ENCODE measurements at regions not wholly inside any gene's neighbourhood (a gene's known extent, or its start where the extent isn't known, plus 50 kb on each side); places are given as distances from the start of the nearest gene placed in this dataset.

DNA sequence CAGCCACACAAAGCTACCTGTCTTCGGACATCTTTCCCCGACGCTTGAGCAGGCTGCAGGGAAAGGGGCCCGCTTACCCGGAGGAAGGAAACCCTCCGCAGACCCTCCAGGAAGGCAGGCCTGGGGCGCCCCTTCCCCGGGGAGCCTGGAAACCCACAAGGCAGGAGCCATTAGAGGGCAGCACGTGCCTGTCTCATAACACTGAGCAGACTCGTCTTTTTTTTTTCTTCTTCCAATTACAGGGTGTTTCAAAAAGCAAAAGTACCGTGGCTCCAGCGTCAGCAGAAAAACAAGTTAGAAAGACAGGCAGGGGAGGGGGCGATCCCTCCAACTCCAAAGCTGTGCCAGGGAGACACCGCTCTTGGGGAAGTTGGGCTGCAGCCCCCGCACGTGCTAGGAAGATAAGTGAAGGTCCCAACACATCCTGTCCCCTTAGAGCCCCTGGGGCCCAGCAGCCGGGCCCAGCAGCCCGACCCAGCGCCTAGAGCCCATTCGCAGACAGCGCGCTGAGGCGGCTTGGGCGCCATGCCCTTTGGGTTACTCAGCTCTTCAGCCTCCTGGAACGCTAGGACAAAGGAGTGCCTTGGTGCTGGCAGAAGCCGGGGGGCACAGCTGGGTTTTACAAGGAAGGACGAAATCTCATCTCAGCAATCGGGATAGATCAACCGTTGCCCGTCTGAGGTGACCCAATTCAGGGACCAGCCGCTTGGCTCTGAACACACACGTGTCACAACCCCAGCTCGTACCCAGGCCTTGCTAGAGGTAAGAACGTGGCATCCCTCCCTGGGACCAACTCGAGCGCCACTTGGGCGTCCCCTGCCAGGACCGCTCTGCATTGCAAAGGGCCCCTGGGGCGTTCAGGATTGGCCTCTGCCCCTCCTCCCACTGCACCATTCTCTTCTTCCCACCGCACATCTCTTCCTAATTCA is 136.3 kb downstream of the LY86 start:
- DNase-seq (ENCODE audit: extremely low read depth in 1 of 4, low spot score in 3 of 4) (peak; percentile 60 to 82 (median 71)), ATAC-seq (peak; percentile 90), FAIRE-seq (peak; percentile 71)
- no peaks in the 10 kb centered on the region for H4K20me1 ChIP-seq (replicated peaks; ENCODE audit: control insufficient read depth, insufficient read depth, low read length)
- H2AFZ ChIP-seq (ENCODE audit: low read depth, low read length), result peak overlapping the region; percentile 93
- no peaks in the 10 kb centered on the region for H3K9me1 ChIP-seq (ENCODE audit: control insufficient read depth, insufficient read depth, low read length)
- intact Hi-C loops (cut with micrococcal nuclease) (loop anchor here (1.0 to 2.0 kb wide), 2 partner anchors 49 to 518 kb away; no protein-coding TSS in a partner anchor), in situ Hi-C loops (cut with MboI) (loop anchor here (10.0 kb wide), 1 partner anchor 890 kb away; no protein-coding TSS in a partner anchor)
- H3K4me1 ChIP-seq (replicated peaks in 1 of 2; ENCODE audit: control insufficient read depth in 2 of 2, insufficient read depth in 2 of 2, low read length in 2 of 2), result peaks cover 10 to 23% of the 10 kb centered on the region in 2 experiments; a peak in 4 of 5 replicates
- POLR2A ChIA-PET, result interaction anchor here (0.6 to 1.4 kb wide), 3 partner anchors 12 to 24 kb away, joined by 3 to 4 read pairs (median 3); no protein-coding TSS in a partner anchor
- no peaks in the 10 kb centered on the region for H3K36me3 ChIP-seq (ENCODE audit: control insufficient read depth, insufficient read depth, low read length)
- no peaks in the 10 kb centered on the region for H3K27me3 ChIP-seq (ENCODE audit: control insufficient read depth in 2 of 2, insufficient read depth in 2 of 2, low read length in 2 of 2)
- 53% methylated on average over 38 of the region's 40 CpGs for WGBS (ENCODE audit: insufficient coverage, low coverage, missing lambda C conversion rate)
- H3K9ac ChIP-seq (ENCODE audit: insufficient read depth in 1 of 2, low read depth in 2 of 2, low read length in 2 of 2), result peak overlapping the region; percentile 32 to 88; a peak in 3 of 4 replicates
- BruUV-seq (replicated peaks), result no TSS peak
- H3K27ac ChIP-seq (ENCODE audit: extremely low read depth, low read depth, low read length), result peak overlapping the region; percentile 24; the same call in 1 of the 3 replicates
- H3K4me2 ChIP-seq (ENCODE audit: insufficient read depth, low read length), result peak overlapping the region; percentile 52
- H3K4me3 ChIP-seq, result no peak overlapping the region
- H3K79me2 ChIP-seq (ENCODE audit: control insufficient read depth, insufficient read depth, low read length), result no peaks in the 10 kb centered on the region
- CTCF ChIA-PET (ENCODE audit: low intra/inter-chr PET ratio), result interaction anchor here (0.6 to 2.6 kb wide), 4 partner anchors 202 to 552 kb away, joined by 5 to 16 read pairs (median 8); no protein-coding TSS in a partner anchor
- H3K9me3 ChIP-seq (replicated peaks; ENCODE audit: control insufficient read depth, insufficient read depth, low read depth, low read length), result no peaks in the 10 kb centered on the region
- TF ChIP-seq FOXK1 (CRISPR knock-in tag; IDR thresholded peaks at IDR 0.05; ENCODE audit: borderline replicate concordance) (no peak), SMAD4 (CRISPR knock-in tag; conservative IDR thresholded peaks at IDR 0.05) (0 out of 2 replicates have a peak, but pooled peaks have one; percentile 51), MAFK (IDR thresholded peaks at IDR 0.05; ENCODE audit: low read length) (peak; percentile 46), MTA3 (IDR thresholded peaks at IDR 0.05; ENCODE audit: borderline replicate concordance) (0 out of 2 replicates have a peak, but pooled peaks have one; percentile 36), PRMT5 (CRISPR knock-in tag; IDR thresholded peaks at IDR 0.05) (no peak), ZNF445 (CRISPR knock-in tag; IDR thresholded peaks at IDR 0.05; ENCODE audit: low read depth) (no peak), MEF2D (tag; conservative IDR thresholded peaks at IDR 0.05; ENCODE audit: low read depth) (no peak), HDAC6 (IDR thresholded peaks at IDR 0.05; ENCODE audit: low read depth, low read length) (no peak), RCOR1 (IDR thresholded peaks at IDR 0.05; ENCODE audit: borderline replicate concordance in 1 of 2, low read depth in 2 of 2, low read length in 2 of 2) (peak in 1 of 2 experiments; percentile 37; a peak in 1 of 4 replicates), MBD2 (IDR thresholded peaks at IDR 0.05; ENCODE audit: borderline replicate concordance, low read depth) (no peak), BRF1 (IDR thresholded peaks at IDR 0.05; ENCODE audit: borderline replicate concordance, extremely low read depth, insufficient read length) (no peak)
- TF ChIP-seq, protein P1, sequence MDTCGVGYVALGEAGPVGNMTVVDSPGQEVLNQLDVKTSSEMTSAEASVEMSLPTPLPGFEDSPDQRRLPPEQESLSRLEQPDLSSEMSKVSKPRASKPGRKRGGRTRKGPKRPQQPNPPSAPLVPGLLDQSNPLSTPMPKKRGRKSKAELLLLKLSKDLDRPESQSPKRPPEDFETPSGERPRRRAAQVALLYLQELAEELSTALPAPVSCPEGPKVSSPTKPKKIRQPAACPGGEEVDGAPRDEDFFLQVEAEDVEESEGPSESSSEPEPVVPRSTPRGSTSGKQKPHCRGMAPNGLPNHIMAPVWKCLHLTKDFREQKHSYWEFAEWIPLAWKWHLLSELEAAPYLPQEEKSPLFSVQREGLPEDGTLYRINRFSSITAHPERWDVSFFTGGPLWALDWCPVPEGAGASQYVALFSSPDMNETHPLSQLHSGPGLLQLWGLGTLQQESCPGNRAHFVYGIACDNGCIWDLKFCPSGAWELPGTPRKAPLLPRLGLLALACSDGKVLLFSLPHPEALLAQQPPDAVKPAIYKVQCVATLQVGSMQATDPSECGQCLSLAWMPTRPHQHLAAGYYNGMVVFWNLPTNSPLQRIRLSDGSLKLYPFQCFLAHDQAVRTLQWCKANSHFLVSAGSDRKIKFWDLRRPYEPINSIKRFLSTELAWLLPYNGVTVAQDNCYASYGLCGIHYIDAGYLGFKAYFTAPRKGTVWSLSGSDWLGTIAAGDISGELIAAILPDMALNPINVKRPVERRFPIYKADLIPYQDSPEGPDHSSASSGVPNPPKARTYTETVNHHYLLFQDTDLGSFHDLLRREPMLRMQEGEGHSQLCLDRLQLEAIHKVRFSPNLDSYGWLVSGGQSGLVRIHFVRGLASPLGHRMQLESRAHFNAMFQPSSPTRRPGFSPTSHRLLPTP (IDR thresholded peaks at IDR 0.05; ENCODE audit: borderline replicate concordance, extremely low read depth, insufficient read length), result no peak
- TF ChIP-seq, protein P2, sequence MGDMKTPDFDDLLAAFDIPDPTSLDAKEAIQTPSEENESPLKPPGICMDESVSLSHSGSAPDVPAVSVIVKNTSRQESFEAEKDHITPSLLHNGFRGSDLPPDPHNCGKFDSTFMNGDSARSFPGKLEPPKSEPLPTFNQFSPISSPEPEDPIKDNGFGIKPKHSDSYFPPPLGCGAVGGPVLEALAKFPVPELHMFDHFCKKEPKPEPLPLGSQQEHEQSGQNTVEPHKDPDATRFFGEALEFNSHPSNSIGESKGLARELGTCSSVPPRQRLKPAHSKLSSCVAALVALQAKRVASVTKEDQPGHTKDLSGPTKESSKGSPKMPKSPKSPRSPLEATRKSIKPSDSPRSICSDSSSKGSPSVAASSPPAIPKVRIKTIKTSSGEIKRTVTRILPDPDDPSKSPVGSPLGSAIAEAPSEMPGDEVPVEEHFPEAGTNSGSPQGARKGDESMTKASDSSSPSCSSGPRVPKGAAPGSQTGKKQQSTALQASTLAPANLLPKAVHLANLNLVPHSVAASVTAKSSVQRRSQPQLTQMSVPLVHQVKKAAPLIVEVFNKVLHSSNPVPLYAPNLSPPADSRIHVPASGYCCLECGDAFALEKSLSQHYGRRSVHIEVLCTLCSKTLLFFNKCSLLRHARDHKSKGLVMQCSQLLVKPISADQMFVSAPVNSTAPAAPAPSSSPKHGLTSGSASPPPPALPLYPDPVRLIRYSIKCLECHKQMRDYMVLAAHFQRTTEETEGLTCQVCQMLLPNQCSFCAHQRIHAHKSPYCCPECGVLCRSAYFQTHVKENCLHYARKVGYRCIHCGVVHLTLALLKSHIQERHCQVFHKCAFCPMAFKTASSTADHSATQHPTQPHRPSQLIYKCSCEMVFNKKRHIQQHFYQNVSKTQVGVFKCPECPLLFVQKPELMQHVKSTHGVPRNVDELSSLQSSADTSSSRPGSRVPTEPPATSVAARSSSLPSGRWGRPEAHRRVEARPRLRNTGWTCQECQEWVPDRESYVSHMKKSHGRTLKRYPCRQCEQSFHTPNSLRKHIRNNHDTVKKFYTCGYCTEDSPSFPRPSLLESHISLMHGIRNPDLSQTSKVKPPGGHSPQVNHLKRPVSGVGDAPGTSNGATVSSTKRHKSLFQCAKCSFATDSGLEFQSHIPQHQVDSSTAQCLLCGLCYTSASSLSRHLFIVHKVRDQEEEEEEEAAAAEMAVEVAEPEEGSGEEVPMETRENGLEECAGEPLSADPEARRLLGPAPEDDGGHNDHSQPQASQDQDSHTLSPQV (IDR thresholded peaks at IDR 0.05), result 0 out of 2 replicates have a peak, but pooled peaks have one; percentile 19

All from K562 (cell line).